Fibroblast of the conjunctiva (primary cell): ENCODE measurements at regions not wholly inside any gene's neighbourhood (a gene's known extent, or its start where the extent isn't known, plus 50 kb on each side); places are given as distances from the start of the nearest gene placed in this dataset.

Experiments
- DNase-seq: peaks from one replicate; pipeline ENCODE4 v3.0.0-alpha.2; 2010; ENCODE audit warnings: low read depth

DNA sequence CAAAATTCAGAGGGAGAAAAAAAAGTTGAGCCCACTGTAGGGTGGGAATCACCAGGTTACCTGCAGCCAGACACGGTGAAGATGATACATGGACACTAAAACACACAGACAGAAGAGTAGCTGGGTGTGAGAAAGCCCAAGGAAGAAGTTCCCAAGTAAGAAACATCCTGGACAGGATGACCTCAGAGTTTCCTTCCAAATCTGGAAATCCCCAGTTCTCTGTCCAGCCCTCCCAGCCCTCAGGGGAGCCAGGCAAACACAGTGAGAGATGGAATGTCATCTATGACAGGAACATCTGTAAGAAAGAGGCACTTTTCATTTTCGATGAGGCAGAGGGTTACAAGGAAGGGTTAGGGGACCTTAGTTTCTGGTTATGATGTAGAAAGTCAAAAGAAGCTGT is 125.1 kb upstream of the LYZL1 start:
- DNase-seq, result no peak

DNA sequence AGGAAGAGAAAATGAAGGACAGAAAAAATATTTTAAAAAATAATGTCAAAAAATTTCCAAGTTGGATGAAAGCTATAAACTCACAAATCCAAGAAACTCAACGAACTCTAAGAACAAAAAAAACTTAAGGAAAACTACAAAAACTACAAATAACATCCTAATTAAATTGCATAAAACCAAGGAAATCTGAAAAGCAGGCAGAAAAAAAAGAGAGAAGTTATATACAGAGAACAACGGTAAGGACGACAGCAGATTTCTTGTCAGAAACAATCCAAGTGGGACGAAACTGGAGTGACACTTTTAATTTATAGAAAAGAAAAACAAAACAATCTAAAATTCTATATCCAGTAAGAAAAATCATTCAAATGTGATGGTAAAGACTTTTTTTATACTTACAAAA is 122.2 kb upstream of the LYZL1 start:
- DNase-seq, result no peak

DNA sequence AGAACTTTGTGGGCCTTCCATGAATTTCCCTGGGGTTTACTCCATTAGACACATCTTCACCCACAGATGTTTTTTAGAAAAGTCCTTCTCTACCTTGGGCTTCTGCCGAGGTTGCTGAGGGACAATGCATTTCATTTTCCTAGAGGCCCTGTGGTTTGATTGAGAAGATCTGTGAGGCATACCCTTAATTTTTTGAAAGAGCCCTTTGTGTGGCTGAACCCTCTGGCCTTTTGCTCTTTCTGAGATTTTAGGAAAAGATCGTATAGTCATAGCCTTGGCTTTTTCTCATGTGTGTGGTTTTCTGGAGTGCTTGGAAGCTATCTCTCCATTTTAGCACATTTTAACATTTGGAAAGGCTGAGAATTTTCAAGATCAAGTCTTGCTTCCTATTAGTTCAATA is 119.8 kb upstream of the LYZL1 start:
- no peak for DNase-seq

- DNase-seq, result no peak
Observed at GRCh38 chr10:29171717-29172116, 117.2 kb upstream of the LYZL1 start.

GRCh38 chr10:29174389-29174788 is 114.5 kb upstream of the LYZL1 start:
- no peak for DNase-seq

DNA sequence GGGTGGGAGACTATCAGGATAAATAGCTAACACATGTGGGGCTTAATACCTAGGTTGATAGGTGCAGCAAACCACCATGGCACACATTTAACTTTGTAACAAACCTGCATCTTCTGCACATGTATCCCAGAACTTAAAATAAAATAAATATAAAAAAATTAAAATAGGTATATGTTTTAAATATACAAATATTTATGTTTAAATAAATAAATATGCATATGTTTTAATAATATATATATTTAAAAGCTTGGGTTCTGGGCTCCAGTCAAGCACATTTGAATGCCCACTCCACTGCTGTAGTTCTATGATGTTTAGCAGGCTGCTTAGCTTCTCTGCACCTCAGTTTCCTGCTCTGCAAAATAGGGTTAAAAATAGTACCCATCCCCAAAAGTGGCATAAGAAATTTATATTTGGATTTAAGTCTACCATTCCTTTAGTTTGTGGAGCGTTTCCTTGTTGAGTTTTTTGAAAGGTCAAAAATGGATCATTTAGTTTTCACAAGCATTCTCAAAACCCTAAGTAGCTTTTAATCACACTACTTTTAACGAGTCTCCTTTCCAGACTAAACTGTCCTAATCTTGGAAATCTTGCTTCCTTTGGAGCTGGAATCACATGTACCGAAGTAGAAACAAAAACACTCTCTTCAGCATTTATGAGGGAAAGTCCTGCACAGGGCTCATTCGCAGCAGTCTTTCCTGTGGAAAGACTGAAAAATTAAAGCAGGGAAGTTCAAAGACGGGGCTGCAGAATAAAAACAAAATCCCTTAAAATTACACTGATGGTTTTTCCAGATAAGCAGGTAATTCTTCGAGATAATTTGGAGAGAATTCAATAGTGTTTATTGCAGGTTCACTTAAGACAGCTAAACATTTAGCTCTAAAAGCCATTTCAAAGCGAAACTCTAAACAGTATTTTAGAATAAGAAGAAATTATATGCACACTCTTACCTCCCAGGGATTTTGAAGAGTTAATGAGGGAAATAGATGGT is 111.7 kb upstream of the LYZL1 start:
- no peak for DNase-seq

GRCh38 chr10:29181936-29182335 is 106.9 kb upstream of the LYZL1 start:
- no peak for DNase-seq

DNA sequence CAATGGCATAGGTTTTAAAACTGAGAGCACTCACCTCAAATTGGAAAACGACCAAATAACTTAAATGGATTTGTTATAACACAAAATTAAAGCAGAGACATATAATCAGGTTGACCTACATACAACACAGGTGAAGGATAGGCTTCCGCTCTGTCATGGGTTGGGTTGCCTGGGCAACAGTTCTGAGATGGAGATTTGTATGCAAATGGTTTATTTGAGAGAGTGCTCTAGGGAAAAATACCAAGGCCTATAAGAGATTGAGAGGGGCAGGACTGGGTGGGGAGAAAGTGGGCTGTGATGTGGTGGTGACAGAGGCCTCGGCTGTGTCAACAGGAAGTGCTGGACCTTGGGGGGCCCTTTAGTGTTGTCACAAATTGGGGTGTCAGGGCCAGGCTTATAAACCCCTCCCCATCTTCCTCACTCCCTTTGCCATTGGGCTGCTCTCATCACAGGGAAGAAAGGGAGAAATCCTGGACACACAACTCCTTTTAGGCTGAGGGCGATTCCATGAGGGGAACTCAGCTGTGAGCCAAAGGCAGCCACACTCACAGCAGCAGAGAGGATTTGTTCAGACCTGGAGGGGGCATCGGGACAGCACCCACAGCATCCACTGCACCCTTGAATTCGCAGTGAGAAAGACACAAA is 105.4 kb upstream of the LYZL1 start:
- no peak for DNase-seq

- DNase-seq, result no peak
Observed at GRCh38 chr10:29184205-29185000, 104.5 kb upstream of the LYZL1 start.

DNA sequence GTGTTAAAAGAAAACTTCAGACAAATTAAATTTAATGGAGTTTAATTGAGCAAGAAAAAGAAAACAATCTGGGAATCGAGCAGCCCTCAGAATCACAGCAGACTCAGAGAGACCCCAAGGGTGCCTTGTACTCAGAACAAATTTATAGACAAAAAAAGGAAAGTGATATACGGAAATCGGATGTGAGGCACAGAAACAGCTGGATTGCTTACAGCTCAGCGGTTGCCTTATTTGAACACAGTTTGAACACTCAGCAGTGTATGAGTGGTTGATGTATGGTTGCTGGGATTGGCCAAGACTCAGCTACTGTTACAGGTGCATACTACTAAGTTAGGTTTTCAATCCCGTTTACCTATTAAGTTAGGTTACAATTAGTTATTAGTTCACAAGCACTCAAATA is 103.8 kb upstream of the LYZL1 start:
- DNase-seq, result no peak

- no peak for DNase-seq
Observed at GRCh38 chr10:29186221-29186620, 102.6 kb upstream of the LYZL1 start.

DNA sequence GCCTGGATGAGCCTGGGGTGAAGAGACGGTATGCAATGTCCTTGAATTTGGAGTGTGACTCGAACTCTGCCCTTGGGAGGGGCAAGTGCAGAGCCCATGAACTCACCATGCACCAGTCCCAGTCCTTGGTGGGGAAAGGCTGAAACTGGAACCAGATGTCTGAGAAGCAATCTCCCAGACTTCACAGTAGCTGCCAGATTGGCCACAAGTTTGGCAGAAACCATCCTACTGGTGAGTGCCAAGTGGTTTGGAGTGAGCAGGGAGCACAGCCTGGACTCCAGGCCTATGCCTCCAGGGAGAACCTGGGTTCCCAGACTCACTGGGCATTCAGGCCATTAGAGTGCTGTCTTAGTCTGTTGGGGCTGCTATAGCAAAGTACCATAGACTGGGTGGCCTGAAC is 99.6 kb upstream of the LYZL1 start:
- peak; percentile 37 for DNase-seq

GRCh38 chr10:29191674-29192073 is 97.2 kb upstream of the LYZL1 start:
- DNase-seq, result no peak

DNA sequence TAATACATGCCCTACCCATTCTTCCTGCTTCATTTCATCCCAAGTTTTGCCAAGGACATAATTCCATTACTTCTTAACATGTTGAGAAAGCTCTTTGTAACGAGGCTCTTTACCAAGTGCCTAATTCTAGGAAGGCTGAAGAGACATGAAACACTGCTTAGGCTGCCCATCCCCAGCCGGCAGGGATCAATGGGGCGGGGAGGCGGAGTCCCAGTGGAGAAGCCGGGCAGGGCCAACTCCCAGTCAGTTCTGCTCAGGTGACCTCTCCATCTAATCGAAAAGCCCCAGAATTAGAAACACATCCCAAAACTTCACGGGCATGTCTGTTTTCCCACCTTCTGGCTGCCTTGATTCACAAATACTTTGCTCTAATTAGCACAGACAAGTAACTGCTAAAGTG is 89.5 kb upstream of the LYZL1 start:
- DNase-seq, result no peak

- DNase-seq, result no peak
Observed at GRCh38 chr10:29199941-29200679, 88.8 kb upstream of the LYZL1 start.

GRCh38 chr10:29202386-29202940 is 86.4 kb upstream of the LYZL1 start:
- no peak for DNase-seq

- no peak for DNase-seq
Observed at GRCh38 chr10:29203432-29203831, 85.4 kb upstream of the LYZL1 start.

DNA sequence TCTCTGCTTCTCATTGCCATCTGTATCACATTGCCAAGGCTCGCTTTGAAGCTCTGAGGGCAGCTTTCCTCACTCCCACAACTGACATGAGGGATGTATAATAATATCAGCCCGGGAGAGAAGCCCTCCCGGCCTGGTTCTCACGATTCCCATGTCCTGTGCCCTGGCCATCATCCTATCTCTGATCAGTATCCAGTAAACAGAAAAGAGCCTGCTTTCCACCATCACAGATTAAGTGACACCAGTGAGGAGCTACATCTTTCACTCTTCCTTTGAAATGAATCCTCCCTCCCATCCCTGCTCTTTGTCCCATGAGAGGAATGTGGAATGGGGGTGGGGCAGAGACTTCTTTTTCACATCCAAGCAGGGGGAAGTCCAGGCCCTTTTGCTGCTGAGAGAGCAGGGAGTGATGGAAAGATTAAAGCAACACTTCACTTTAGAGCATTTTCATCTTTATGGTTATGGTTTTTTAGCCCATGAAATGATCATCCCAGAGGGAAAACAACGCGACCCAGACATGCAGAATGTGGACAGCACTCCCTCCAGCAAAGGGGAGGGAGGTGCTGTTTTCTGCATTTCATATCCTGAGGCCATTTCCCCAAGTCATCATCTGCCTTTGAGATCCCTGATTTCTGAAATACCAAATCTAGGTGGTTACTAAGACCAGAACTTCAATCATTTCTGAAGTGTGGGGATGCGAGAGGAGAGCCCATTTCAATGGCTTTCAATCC is 84.6 kb upstream of the LYZL1 start:
- DNase-seq, result no peak

GRCh38 chr10:29205787-29206186 is 83.1 kb upstream of the LYZL1 start:
- no peak for DNase-seq

DNA sequence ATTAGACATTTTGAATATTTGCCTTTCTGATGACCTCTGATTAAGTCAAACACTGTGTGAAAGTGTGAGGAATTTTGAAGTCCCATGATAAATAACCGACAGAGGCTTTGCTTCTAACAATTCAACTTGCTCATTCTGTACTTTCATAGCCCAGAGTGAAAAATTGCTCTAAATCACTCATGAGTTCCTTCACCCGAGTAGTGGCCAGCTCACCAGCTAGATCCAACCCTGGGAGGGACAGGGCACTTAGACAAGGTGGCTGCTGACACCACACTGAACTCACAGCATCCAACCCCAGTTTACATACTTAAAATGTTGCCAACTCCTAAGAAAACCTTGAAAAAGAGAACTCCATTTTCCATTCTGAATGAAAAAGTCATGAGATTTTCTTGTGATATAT is 80.0 kb upstream of the LYZL1 start:
- DNase-seq, result no peak

DNA sequence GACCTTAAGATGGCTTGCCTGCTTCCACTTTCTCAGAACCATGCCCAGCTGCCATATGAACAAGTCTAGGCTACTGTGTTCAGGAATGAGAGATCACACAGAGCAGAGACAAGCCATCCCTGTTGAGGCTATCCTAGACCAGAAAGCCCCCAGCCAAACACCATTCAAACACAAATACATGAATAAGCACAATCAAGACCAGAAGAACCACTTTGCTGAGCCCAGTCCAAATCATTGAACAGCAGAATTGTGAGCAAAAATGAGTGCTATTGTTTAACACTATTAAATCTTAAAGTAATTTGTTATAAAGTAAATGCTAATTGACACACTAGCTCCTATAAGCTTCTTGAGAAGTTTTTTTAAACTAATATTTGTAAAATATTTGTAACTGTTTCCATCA is 79.0 kb upstream of the LYZL1 start:
- no peak for DNase-seq
